GM23338 (cell line): ENCODE measurements at regions not wholly inside any gene's neighbourhood (a gene's known extent, or its start where the extent isn't known, plus 50 kb on each side); places are given as distances from the start of the nearest gene placed in this dataset.

Source experiments
- ATAC-seq: fragments of 200-7000 bp; cut with Tn5 transposase; 3 replicates; pipeline ENCODE4 v1.9.1; 2020
- DNase-seq: peaks from one replicate; pipeline ENCODE4 v3.0.0-alpha.2; 2015; ENCODE audit warnings: low spot score
- H2AFZ ChIP-seq: fragments of 200-600 bp; sonication (generic); 2 replicates; pipeline ENCODE4 v1.8.0; 2016; ENCODE audit warnings: antibody characterized with exemption, mild to moderate bottlenecking, moderate library complexity
- H3F3A ChIP-seq: fragments of 200-600 bp; sonication (generic); replicated peaks from 2 replicates; pipeline ENCODE4 v1.8.0; 2017; ENCODE audit warnings: antibody characterized with exemption, mixed run types, low read depth
- H3K27ac ChIP-seq: fragments of 200-600 bp; sonication (generic); 2 replicates; pipeline ENCODE4 v1.6.1; 2016; ENCODE audit warnings: low read depth
- H3K27me3 ChIP-seq: fragments of 200-600 bp; sonication (generic); 2 replicates; pipeline ENCODE4 v1.8.0; 2016; ENCODE audit warnings: mild to moderate bottlenecking, mixed run types, moderate library complexity; ENCODE audit not compliant: insufficient read depth
- H3K36me3 ChIP-seq: fragments of 200-600 bp; sonication (generic); 2 replicates; pipeline ENCODE4 v1.8.0; 2016; ENCODE audit warnings: mild to moderate bottlenecking; ENCODE audit not compliant: insufficient read depth
- H3K4me1 ChIP-seq: fragments of 200-600 bp; sonication (generic); 2 replicates; pipeline ENCODE4 v1.8.0; 2016; ENCODE audit warnings: mild to moderate bottlenecking, moderate library complexity; ENCODE audit not compliant: insufficient read depth
- H3K4me2 ChIP-seq: fragments of 200-600 bp; sonication (generic); 2 replicates; pipeline ENCODE4 v1.7.1; 2017; ENCODE audit warnings: mixed run types
- H3K4me3 ChIP-seq: fragments of 200-600 bp; sonication (generic); 2 replicates; pipeline ENCODE4 v1.6.1; 2016; ENCODE audit warnings: mixed run types
- H3K79me2 ChIP-seq: fragments of 200-600 bp; sonication (generic); replicated peaks from 2 replicates; pipeline ENCODE4 v1.8.0; 2017; ENCODE audit warnings: mild to moderate bottlenecking; ENCODE audit not compliant: insufficient read depth
- H3K9me2 ChIP-seq: fragments of 200-600 bp; sonication (generic); 2 replicates; pipeline ENCODE4 v1.8.0; 2017; ENCODE audit not compliant: insufficient read depth
- H4K20me1 ChIP-seq: fragments of 200-600 bp; sonication (generic); replicated peaks from 2 replicates; pipeline ENCODE4 v1.8.0; 2017; ENCODE audit warnings: mild to moderate bottlenecking; ENCODE audit not compliant: insufficient read depth
- H3K27ac Mint-ChIP-seq: 2 replicates; pipeline ENCODE4 v1.8.0; 2020; ENCODE audit warnings: inconsistent platforms, mild to moderate bottlenecking, moderate library complexity, mixed read lengths
- H3K27me3 Mint-ChIP-seq: 3 replicates; pipeline ENCODE4 v1.8.0; 2022; ENCODE audit warnings: low read depth, mild to moderate bottlenecking, moderate library complexity, mixed read lengths, inconsistent platforms; ENCODE audit not compliant: insufficient read depth, poor library complexity
- H3K36me3 Mint-ChIP-seq: 3 replicates; pipeline ENCODE4 v1.8.0; 2021; ENCODE audit warnings: low read depth, mild to moderate bottlenecking, inconsistent platforms, moderate library complexity, mixed read lengths
- H3K4me1 Mint-ChIP-seq: 3 replicates; pipeline ENCODE4 v1.8.0; 2020; ENCODE audit warnings: mild to moderate bottlenecking, inconsistent platforms, mixed read lengths
- H3K4me3 Mint-ChIP-seq: 3 replicates; pipeline ENCODE4 v1.8.0; 2021; ENCODE audit warnings: moderate library complexity, mild to moderate bottlenecking, inconsistent platforms, mixed read lengths
- H3K9me3 Mint-ChIP-seq: 3 replicates; pipeline ENCODE4 v1.8.0; 2020; ENCODE audit warnings: moderate library complexity, mild to moderate bottlenecking, inconsistent platforms, mixed read lengths
- CREB1 ChIP-seq: fragments of 250-450 bp; sonication (Bioruptor Pico); IDR thresholded peaks from 2 replicates; pipeline ENCODE4 v1.5.0; 2020; ENCODE audit warnings: low read depth, mild to moderate bottlenecking, moderate library complexity
- ETS1 ChIP-seq: IDR thresholded peaks from 2 replicates; pipeline ENCODE4 v1.6.1; 2016; ENCODE audit warnings: antibody characterized with exemption
- EZH2 ChIP-seq: fragments of 200-600 bp; sonication (generic); IDR thresholded peaks from one replicate; pipeline ENCODE4 v1.8.0; 2017; ENCODE audit warnings: antibody characterized with exemption, mild to moderate bottlenecking, low read depth; ENCODE audit not compliant: unreplicated experiment
- POLR2AphosphoS5 ChIP-seq: IDR thresholded peaks from 2 replicates; pipeline ENCODE4 v1.6.1; 2016; ENCODE audit warnings: antibody characterized with exemption, low read depth
- STAT1 ChIP-seq: IDR thresholded peaks from one replicate; pipeline ENCODE4 v1.6.1; 2016; ENCODE audit warnings: antibody characterized with exemption; ENCODE audit not compliant: unreplicated experiment
- ZNF114 ChIP-seq: fragments of 250-450 bp; sonication (Bioruptor Pico); IDR thresholded peaks from 2 replicates; pipeline ENCODE4 v1.5.0; 2020; ENCODE audit warnings: mild to moderate bottlenecking, moderate library complexity
- ZNF331 ChIP-seq: fragments of 250-450 bp; sonication (Bioruptor Pico); IDR thresholded peaks from 2 replicates; pipeline ENCODE4 v1.5.0; 2020; ENCODE audit warnings: low read depth, mild to moderate bottlenecking, moderate library complexity
- TF ChIP-seq, protein P1 (sequence below), 2 experiments: fragments of 200-600 bp in 1 of 2; sonication (generic) in 1 of 2; conservative IDR thresholded peaks; 2 replicates each; pipeline versions ENCODE4 v1.5.1 to v1.6.1; 2016 to 2017; ENCODE audit warnings: antibody characterized with exemption in 2 of 2, low read depth in 2 of 2, mild to moderate bottlenecking in 2 of 2, moderate library complexity in 1 of 2
- TF ChIP-seq, protein P2 (sequence below): fragments of 250-450 bp; sonication (Bioruptor Pico); IDR thresholded peaks from 2 replicates; pipeline ENCODE4 v1.5.0; 2020; ENCODE audit warnings: mild to moderate bottlenecking, moderate library complexity
- TF ChIP-seq, protein P3 (sequence below): IDR thresholded peaks from one replicate; pipeline ENCODE4 v1.6.1; 2018; ENCODE audit warnings: antibody characterized with exemption; ENCODE audit not compliant: unreplicated experiment

GRCh38 chr3:104987859-104988258 lies 378.9 kb upstream of the ALCAM start:
- Histone ChIP-seq H3K4me1 (no peaks in the 10 kb centered on the region), H3K27me3 (no peaks in the 10 kb centered on the region), H3K27ac (no peak overlapping the region), H3K4me2 (no peak overlapping the region), H3K4me3 (no peak overlapping the region), H3F3A (no peaks in the 10 kb centered on the region), H4K20me1 (no peaks in the 10 kb centered on the region), H3K9me2 (peaks cover 6% of the 10 kb centered on the region; the same call in 1 of the 2 replicates), H3K36me3 (no peaks in the 10 kb centered on the region), H2AFZ (no peak overlapping the region), H3K79me2 (no peaks in the 10 kb centered on the region)
- peak; percentile 12 for DNase-seq
- no peak overlapping the region for H3K27ac Mint-ChIP-seq
- H3K4me3 Mint-ChIP-seq = no peak overlapping the region
- no peak for ATAC-seq
- H3K27me3 Mint-ChIP-seq = no peaks in the 10 kb centered on the region
- no peaks in the 10 kb centered on the region for H3K9me3 Mint-ChIP-seq
- no peaks in the 10 kb centered on the region for H3K36me3 Mint-ChIP-seq
- peaks cover 6% of the 10 kb centered on the region for H3K4me1 Mint-ChIP-seq
- TF ChIP-seq POLR2AphosphoS5 (no peak), ZNF331 (CRISPR knock-in tag) (no peak), STAT1 (no peak), ZNF114 (CRISPR knock-in tag) (no peak), EZH2 (no peak)
- TF ChIP-seq, protein P1, sequence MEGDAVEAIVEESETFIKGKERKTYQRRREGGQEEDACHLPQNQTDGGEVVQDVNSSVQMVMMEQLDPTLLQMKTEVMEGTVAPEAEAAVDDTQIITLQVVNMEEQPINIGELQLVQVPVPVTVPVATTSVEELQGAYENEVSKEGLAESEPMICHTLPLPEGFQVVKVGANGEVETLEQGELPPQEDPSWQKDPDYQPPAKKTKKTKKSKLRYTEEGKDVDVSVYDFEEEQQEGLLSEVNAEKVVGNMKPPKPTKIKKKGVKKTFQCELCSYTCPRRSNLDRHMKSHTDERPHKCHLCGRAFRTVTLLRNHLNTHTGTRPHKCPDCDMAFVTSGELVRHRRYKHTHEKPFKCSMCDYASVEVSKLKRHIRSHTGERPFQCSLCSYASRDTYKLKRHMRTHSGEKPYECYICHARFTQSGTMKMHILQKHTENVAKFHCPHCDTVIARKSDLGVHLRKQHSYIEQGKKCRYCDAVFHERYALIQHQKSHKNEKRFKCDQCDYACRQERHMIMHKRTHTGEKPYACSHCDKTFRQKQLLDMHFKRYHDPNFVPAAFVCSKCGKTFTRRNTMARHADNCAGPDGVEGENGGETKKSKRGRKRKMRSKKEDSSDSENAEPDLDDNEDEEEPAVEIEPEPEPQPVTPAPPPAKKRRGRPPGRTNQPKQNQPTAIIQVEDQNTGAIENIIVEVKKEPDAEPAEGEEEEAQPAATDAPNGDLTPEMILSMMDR (conservative IDR thresholded peaks at IDR 0.05; ENCODE audit: low read depth in 2 of 2) = peak; percentile 36 to 49

GRCh38 chr3:104988496-104988895 lies 378.2 kb upstream of the ALCAM start:
- peaks cover 7% of the 10 kb centered on the region; the same call in 1 of the 2 replicates for H3K9me2 ChIP-seq
- H3K79me2 ChIP-seq = no peaks in the 10 kb centered on the region
- Mint-ChIP-seq H3K4me1 (peaks cover 7% of the 10 kb centered on the region), H3K27ac (no peak overlapping the region), H3K36me3 (no peaks in the 10 kb centered on the region), H3K4me3 (no peak overlapping the region), H3K9me3 (no peaks in the 10 kb centered on the region), H3K27me3 (no peaks in the 10 kb centered on the region)
- no peak overlapping the region for H3K4me2 ChIP-seq
- no peak overlapping the region for H2AFZ ChIP-seq
- no peak overlapping the region for H3K27ac ChIP-seq
- H3K27me3 ChIP-seq = no peaks in the 10 kb centered on the region
- no peaks in the 10 kb centered on the region for H4K20me1 ChIP-seq
- DNase-seq (no peak), ATAC-seq (no peak)
- H3F3A ChIP-seq = no peaks in the 10 kb centered on the region
- no peaks in the 10 kb centered on the region for H3K36me3 ChIP-seq
- H3K4me1 ChIP-seq = no peaks in the 10 kb centered on the region
- no peak overlapping the region for H3K4me3 ChIP-seq
- TF ChIP-seq ZNF114 (CRISPR knock-in tag) = no peak
- TF ChIP-seq CREB1 (CRISPR knock-in tag) = no peak
- TF ChIP-seq, protein P2, sequence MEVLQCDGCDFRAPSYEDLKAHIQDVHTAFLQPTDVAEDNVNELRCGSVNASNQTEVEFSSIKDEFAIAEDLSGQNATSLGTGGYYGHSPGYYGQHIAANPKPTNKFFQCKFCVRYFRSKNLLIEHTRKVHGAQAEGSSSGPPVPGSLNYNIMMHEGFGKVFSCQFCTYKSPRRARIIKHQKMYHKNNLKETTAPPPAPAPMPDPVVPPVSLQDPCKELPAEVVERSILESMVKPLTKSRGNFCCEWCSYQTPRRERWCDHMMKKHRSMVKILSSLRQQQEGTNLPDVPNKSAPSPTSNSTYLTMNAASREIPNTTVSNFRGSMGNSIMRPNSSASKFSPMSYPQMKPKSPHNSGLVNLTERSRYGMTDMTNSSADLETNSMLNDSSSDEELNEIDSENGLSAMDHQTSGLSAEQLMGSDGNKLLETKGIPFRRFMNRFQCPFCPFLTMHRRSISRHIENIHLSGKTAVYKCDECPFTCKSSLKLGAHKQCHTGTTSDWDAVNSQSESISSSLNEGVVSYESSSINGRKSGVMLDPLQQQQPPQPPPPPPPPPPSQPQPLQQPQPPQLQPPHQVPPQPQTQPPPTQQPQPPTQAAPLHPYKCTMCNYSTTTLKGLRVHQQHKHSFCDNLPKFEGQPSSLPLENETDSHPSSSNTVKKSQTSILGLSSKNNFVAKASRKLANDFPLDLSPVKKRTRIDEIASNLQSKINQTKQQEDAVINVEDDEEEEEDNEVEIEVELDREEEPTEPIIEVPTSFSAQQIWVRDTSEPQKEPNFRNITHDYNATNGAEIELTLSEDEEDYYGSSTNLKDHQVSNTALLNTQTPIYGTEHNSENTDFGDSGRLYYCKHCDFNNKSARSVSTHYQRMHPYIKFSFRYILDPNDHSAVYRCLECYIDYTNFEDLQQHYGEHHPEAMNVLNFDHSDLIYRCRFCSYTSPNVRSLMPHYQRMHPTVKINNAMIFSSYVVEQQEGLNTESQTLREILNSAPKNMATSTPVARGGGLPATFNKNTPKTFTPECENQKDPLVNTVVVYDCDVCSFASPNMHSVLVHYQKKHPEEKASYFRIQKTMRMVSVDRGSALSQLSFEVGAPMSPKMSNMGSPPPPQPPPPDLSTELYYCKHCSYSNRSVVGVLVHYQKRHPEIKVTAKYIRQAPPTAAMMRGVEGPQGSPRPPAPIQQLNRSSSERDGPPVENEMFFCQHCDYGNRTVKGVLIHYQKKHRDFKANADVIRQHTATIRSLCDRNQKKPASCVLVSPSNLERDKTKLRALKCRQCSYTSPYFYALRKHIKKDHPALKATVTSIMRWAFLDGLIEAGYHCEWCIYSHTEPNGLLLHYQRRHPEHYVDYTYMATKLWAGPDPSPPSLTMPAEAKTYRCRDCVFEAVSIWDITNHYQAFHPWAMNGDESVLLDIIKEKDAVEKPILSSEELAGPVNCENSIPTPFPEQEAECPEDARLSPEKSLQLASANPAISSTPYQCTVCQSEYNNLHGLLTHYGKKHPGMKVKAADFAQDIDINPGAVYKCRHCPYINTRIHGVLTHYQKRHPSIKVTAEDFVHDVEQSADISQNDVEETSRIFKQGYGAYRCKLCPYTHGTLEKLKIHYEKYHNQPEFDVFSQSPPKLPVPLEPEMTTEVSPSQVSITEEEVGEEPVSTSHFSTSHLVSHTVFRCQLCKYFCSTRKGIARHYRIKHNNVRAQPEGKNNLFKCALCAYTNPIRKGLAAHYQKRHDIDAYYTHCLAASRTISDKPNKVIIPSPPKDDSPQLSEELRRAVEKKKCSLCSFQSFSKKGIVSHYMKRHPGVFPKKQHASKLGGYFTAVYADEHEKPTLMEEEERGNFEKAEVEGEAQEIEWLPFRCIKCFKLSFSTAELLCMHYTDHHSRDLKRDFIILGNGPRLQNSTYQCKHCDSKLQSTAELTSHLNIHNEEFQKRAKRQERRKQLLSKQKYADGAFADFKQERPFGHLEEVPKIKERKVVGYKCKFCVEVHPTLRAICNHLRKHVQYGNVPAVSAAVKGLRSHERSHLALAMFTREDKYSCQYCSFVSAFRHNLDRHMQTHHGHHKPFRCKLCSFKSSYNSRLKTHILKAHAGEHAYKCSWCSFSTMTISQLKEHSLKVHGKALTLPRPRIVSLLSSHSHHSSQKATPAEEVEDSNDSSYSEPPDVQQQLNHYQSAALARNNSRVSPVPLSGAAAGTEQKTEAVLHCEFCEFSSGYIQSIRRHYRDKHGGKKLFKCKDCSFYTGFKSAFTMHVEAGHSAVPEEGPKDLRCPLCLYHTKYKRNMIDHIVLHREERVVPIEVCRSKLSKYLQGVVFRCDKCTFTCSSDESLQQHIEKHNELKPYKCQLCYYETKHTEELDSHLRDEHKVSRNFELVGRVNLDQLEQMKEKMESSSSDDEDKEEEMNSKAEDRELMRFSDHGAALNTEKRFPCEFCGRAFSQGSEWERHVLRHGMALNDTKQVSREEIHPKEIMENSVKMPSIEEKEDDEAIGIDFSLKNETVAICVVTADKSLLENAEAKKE = no peak
- TF ChIP-seq POLR2AphosphoS5 = no peak
- no peak for TF ChIP-seq ETS1
- TF ChIP-seq, protein P3, sequence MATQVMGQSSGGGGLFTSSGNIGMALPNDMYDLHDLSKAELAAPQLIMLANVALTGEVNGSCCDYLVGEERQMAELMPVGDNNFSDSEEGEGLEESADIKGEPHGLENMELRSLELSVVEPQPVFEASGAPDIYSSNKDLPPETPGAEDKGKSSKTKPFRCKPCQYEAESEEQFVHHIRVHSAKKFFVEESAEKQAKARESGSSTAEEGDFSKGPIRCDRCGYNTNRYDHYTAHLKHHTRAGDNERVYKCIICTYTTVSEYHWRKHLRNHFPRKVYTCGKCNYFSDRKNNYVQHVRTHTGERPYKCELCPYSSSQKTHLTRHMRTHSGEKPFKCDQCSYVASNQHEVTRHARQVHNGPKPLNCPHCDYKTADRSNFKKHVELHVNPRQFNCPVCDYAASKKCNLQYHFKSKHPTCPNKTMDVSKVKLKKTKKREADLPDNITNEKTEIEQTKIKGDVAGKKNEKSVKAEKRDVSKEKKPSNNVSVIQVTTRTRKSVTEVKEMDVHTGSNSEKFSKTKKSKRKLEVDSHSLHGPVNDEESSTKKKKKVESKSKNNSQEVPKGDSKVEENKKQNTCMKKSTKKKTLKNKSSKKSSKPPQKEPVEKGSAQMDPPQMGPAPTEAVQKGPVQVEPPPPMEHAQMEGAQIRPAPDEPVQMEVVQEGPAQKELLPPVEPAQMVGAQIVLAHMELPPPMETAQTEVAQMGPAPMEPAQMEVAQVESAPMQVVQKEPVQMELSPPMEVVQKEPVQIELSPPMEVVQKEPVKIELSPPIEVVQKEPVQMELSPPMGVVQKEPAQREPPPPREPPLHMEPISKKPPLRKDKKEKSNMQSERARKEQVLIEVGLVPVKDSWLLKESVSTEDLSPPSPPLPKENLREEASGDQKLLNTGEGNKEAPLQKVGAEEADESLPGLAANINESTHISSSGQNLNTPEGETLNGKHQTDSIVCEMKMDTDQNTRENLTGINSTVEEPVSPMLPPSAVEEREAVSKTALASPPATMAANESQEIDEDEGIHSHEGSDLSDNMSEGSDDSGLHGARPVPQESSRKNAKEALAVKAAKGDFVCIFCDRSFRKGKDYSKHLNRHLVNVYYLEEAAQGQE = no peak
